ENCODE measurements at regions not wholly inside any gene's neighbourhood (a gene's known extent, or its start where the extent isn't known, plus 50 kb on each side); places are given as distances from the start of the nearest gene placed in this dataset.
"Not testable (repeated sequence)": the region's sequence is repeated elsewhere in the genome, so short reads cannot be mapped to it uniquely, and the experiment has no call there.

- FAIRE-seq (peak; percentile 94), ATAC-seq (peak; percentile 93), DNase-seq (ENCODE audit: extremely low read depth in 1 of 4, low spot score in 3 of 4) (peak; percentile 39 to 63 (median 48))
- Histone ChIP-seq H3K9me3 (replicated peaks; ENCODE audit: control insufficient read depth, insufficient read depth, low read depth, low read length) (no peaks in the 10 kb centered on the region; the same call in 1 of the 2 replicates), H3K27me3 (ENCODE audit: control insufficient read depth in 2 of 2, insufficient read depth in 2 of 2, low read length in 2 of 2) (no peaks in the 10 kb centered on the region; a peak in 1 of 5 replicates), H3K36me3 (ENCODE audit: control insufficient read depth, insufficient read depth, low read length) (no peaks in the 10 kb centered on the region), H3K4me3 (no peak overlapping the region), H3K9ac (ENCODE audit: insufficient read depth in 1 of 2, low read depth in 2 of 2, low read length in 2 of 2) (no peak overlapping the region), H2AFZ (ENCODE audit: low read depth, low read length) (no peak overlapping the region), H4K20me1 (replicated peaks; ENCODE audit: control insufficient read depth, insufficient read depth, low read length) (no peaks in the 10 kb centered on the region), H3K4me2 (ENCODE audit: insufficient read depth, low read length) (no peak overlapping the region), H3K27ac (ENCODE audit: extremely low read depth, low read depth, low read length) (no peak overlapping the region), H3K79me2 (ENCODE audit: control insufficient read depth, insufficient read depth, low read length) (no peaks in the 10 kb centered on the region), H3K9me1 (ENCODE audit: control insufficient read depth, insufficient read depth, low read length) (no peaks in the 10 kb centered on the region), H3K4me1 (replicated peaks in 1 of 2; ENCODE audit: control insufficient read depth in 2 of 2, insufficient read depth in 2 of 2, low read length in 2 of 2) (peaks cover 0 to 6% of the 10 kb centered on the region in 2 experiments; a peak in 2 of 5 replicates)
- in situ Hi-C loops (cut with MboI) (no loop called here), intact Hi-C loops (cut with micrococcal nuclease) (no loop called here)
- ChIA-PET POLR2A (interaction anchor here (0.6 kb wide), 1 partner anchor 1067 kb away, joined by 3 read pairs; no protein-coding TSS in a partner anchor), CTCF (ENCODE audit: low intra/inter-chr PET ratio) (no interaction called here)
- no TSS peak for BruUV-seq (replicated peaks)
- TF ChIP-seq RAD21 (CRISPR knock-in tag; conservative IDR thresholded peaks at IDR 0.05 in 1 of 2, IDR thresholded peaks at IDR 0.05 in 1 of 2) (peak; percentile 48 to 49), CTCF (IDR thresholded peaks at IDR 0.05 in 2 of 3, conservative IDR thresholded peaks at IDR 0.05 in 1 of 3; ENCODE audit: insufficient read depth in 2 of 3, low read depth in 1 of 3, low read length in 3 of 3) (peak; percentile 44 to 62 (median 52); a peak in 5 of 6 replicates), CBX5 (IDR thresholded peaks at IDR 0.05; ENCODE audit: borderline replicate concordance, low read depth) (no peak), SMC3 (conservative IDR thresholded peaks at IDR 0.05; ENCODE audit: insufficient read depth, low read depth, low read length) (peak; percentile 37; the same call in 1 of the 2 replicates)
- 4% methylated on average over 16 of the region's 30 CpGs for WGBS (ENCODE audit: insufficient coverage, low coverage, missing lambda C conversion rate)
Observed at GRCh38 chr2:129923265-129924091, 56.0 kb upstream of the RAB6C start.

- H3K4me3 ChIP-seq; H3K27me3 ChIP-seq (ENCODE audit: control insufficient read depth in 2 of 2, insufficient read depth in 2 of 2, low read length in 2 of 2); H3K9ac ChIP-seq (ENCODE audit: insufficient read depth in 1 of 2, low read depth in 2 of 2, low read length in 2 of 2); DNase-seq (ENCODE audit: extremely low read depth in 1 of 4, low spot score in 3 of 4); H3K9me3 ChIP-seq (replicated peaks; ENCODE audit: control insufficient read depth, insufficient read depth, low read depth, low read length); BruUV-seq (replicated peaks); H3K4me1 ChIP-seq (replicated peaks in 1 of 2; ENCODE audit: control insufficient read depth in 2 of 2, insufficient read depth in 2 of 2, low read length in 2 of 2); H3K27ac ChIP-seq (ENCODE audit: extremely low read depth, low read depth, low read length); H3K36me3 ChIP-seq (ENCODE audit: control insufficient read depth, insufficient read depth, low read length); FAIRE-seq; H3K9me1 ChIP-seq (ENCODE audit: control insufficient read depth, insufficient read depth, low read length); H2AFZ ChIP-seq (ENCODE audit: low read depth, low read length); ATAC-seq; H4K20me1 ChIP-seq (replicated peaks; ENCODE audit: control insufficient read depth, insufficient read depth, low read length); POLR2A ChIA-PET; intact Hi-C loops (cut with micrococcal nuclease); H3K79me2 ChIP-seq (ENCODE audit: control insufficient read depth, insufficient read depth, low read length); in situ Hi-C loops (cut with MboI); CTCF ChIA-PET (ENCODE audit: low intra/inter-chr PET ratio); H3K4me2 ChIP-seq (ENCODE audit: insufficient read depth, low read length): not testable (repeated sequence)
- 0% methylated on average over 10 of the region's 12 CpGs for WGBS (ENCODE audit: insufficient coverage, low coverage, missing lambda C conversion rate)
Observed at GRCh38 chr2:129924115-129924514, 55.4 kb upstream of the RAB6C start.
